ENCODE measurements at regions not wholly inside any gene's neighbourhood (a gene's known extent, or its start where the extent isn't known, plus 50 kb on each side); places are given as distances from the start of the nearest gene placed in this dataset.

DNA sequence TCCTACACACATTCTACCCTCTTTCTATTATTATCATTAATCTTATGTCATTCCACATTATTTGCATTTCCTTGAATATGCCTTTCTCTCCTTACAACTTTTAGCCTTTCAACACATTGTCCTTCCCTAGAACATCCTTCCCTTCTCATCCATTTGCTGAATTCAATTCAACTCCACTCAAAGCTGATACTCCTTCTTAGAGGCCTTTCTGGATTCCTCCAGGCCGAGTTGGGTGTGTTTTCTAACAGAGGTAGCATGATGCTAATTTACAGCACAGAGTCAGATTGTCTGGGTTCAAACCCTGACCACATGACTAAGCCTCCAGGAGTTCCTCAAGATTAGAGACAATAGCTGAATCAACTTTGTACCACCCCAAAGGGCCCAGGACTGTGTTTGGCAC lies 63.4 kb upstream of the IL12A start (continued):
- TF ChIP-seq, protein P1, sequence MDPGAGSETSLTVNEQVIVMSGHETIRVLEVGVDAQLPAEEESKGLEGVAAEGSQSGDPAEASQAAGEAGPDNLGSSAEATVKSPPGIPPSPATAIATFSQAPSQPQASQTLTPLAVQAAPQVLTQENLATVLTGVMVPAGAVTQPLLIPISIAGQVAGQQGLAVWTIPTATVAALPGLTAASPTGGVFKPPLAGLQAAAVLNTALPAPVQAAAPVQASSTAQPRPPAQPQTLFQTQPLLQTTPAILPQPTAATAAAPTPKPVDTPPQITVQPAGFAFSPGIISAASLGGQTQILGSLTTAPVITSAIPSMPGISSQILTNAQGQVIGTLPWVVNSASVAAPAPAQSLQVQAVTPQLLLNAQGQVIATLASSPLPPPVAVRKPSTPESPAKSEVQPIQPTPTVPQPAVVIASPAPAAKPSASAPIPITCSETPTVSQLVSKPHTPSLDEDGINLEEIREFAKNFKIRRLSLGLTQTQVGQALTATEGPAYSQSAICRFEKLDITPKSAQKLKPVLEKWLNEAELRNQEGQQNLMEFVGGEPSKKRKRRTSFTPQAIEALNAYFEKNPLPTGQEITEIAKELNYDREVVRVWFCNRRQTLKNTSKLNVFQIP (CRISPR knock-in tag; IDR thresholded peaks at IDR 0.05; ENCODE audit: borderline replicate concordance, low read depth), result no peak

DNA sequence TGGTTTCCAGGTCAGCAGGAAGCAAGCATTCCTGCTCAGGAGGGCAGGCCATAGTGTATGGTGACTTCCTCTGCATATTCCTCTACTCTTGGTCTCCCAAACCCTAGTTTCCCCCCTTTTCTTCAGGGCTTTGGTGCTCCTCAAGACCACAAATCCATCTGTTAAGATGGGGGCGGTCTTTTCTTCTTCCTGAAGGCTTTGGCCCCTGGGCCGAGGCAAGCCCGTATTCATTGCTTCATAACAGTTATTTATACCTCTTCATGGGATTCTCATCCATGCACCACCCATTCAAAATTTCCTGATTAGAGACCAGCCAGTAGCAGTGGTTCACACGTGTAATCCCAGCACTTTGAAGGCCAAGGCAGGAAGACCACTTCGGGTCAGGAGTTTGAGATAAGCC lies 62.1 kb upstream of the IL12A start:
- TF ChIP-seq, protein P2, sequence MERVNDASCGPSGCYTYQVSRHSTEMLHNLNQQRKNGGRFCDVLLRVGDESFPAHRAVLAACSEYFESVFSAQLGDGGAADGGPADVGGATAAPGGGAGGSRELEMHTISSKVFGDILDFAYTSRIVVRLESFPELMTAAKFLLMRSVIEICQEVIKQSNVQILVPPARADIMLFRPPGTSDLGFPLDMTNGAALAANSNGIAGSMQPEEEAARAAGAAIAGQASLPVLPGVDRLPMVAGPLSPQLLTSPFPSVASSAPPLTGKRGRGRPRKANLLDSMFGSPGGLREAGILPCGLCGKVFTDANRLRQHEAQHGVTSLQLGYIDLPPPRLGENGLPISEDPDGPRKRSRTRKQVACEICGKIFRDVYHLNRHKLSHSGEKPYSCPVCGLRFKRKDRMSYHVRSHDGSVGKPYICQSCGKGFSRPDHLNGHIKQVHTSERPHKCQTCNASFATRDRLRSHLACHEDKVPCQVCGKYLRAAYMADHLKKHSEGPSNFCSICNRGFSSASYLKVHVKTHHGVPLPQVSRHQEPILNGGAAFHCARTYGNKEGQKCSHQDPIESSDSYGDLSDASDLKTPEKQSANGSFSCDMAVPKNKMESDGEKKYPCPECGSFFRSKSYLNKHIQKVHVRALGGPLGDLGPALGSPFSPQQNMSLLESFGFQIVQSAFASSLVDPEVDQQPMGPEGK (CRISPR knock-in tag; IDR thresholded peaks at IDR 0.05; ENCODE audit: borderline replicate concordance), result no peak
- TF ChIP-seq OSR1 (CRISPR knock-in tag; IDR thresholded peaks at IDR 0.05), result no peak
- no peak for TF ChIP-seq ZC3H10 (CRISPR knock-in tag; IDR thresholded peaks at IDR 0.05)
- no peak for TF ChIP-seq CSDC2 (CRISPR knock-in tag; IDR thresholded peaks at IDR 0.05)
- no peak for TF ChIP-seq SNAI2 (CRISPR knock-in tag; IDR thresholded peaks at IDR 0.05)
- no peak for TF ChIP-seq TOX (CRISPR knock-in tag; IDR thresholded peaks at IDR 0.05; ENCODE audit: borderline replicate concordance)
- no peak for TF ChIP-seq ISL1 (CRISPR knock-in tag; IDR thresholded peaks at IDR 0.05)
- no peak for TF ChIP-seq ZNF8 (CRISPR knock-in tag; IDR thresholded peaks at IDR 0.05)
- TF ChIP-seq, protein P3, sequence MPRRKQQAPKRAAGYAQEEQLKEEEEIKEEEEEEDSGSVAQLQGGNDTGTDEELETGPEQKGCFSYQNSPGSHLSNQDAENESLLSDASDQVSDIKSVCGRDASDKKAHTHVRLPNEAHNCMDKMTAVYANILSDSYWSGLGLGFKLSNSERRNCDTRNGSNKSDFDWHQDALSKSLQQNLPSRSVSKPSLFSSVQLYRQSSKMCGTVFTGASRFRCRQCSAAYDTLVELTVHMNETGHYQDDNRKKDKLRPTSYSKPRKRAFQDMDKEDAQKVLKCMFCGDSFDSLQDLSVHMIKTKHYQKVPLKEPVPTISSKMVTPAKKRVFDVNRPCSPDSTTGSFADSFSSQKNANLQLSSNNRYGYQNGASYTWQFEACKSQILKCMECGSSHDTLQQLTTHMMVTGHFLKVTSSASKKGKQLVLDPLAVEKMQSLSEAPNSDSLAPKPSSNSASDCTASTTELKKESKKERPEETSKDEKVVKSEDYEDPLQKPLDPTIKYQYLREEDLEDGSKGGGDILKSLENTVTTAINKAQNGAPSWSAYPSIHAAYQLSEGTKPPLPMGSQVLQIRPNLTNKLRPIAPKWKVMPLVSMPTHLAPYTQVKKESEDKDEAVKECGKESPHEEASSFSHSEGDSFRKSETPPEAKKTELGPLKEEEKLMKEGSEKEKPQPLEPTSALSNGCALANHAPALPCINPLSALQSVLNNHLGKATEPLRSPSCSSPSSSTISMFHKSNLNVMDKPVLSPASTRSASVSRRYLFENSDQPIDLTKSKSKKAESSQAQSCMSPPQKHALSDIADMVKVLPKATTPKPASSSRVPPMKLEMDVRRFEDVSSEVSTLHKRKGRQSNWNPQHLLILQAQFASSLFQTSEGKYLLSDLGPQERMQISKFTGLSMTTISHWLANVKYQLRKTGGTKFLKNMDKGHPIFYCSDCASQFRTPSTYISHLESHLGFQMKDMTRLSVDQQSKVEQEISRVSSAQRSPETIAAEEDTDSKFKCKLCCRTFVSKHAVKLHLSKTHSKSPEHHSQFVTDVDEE (CRISPR knock-in tag; IDR thresholded peaks at IDR 0.05), result no peak
- TF ChIP-seq GLIS3 (CRISPR knock-in tag; IDR thresholded peaks at IDR 0.05), result no peak
- no peak for TF ChIP-seq ZNF70 (CRISPR knock-in tag; IDR thresholded peaks at IDR 0.05)
- no peak for TF ChIP-seq PPARA (CRISPR knock-in tag; IDR thresholded peaks at IDR 0.05; ENCODE audit: borderline replicate concordance)
- ATAC-seq, result no peak

DNA sequence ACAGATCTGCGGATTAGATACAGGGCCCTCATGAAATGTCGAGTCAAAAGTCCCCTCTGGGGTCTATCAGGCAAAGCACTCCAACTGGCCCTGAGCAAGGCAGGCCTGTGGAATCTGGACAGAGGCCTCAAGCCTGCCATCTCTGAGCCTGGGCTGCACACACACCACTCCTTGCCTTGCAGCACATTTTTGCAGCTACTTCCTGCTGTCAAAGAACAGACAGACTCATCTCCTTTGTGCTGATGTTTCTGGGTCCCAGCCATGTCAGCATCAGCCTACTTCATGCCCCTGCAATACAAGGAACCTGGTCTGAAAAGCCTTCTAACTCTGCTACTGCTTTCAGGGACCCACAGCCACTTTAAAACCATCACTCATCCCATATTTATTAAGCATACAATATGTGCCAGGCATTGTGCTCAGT lies 60.6 kb upstream of the IL12A start:
- peak; percentile 57 for ATAC-seq
- TF ChIP-seq, protein P4, sequence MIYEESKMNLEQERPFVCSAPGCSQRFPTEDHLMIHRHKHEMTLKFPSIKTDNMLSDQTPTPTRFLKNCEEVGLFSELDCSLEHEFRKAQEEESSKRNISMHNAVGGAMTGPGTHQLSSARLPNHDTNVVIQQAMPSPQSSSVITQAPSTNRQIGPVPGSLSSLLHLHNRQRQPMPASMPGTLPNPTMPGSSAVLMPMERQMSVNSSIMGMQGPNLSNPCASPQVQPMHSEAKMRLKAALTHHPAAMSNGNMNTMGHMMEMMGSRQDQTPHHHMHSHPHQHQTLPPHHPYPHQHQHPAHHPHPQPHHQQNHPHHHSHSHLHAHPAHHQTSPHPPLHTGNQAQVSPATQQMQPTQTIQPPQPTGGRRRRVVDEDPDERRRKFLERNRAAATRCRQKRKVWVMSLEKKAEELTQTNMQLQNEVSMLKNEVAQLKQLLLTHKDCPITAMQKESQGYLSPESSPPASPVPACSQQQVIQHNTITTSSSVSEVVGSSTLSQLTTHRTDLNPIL (CRISPR knock-in tag; IDR thresholded peaks at IDR 0.05; ENCODE audit: low read depth), result no peak
- no peak for TF ChIP-seq ZFP30 (CRISPR knock-in tag; IDR thresholded peaks at IDR 0.05)
- no peak for TF ChIP-seq TOX (CRISPR knock-in tag; IDR thresholded peaks at IDR 0.05; ENCODE audit: borderline replicate concordance)
- TF ChIP-seq OSR1 (CRISPR knock-in tag; IDR thresholded peaks at IDR 0.05), result no peak
- TF ChIP-seq SNAI2 (CRISPR knock-in tag; IDR thresholded peaks at IDR 0.05), result no peak
- TF ChIP-seq BACH2 (CRISPR knock-in tag; IDR thresholded peaks at IDR 0.05; ENCODE audit: borderline replicate concordance), result no peak
- no peak for TF ChIP-seq ESRRG (CRISPR knock-in tag; IDR thresholded peaks at IDR 0.05)

DNA sequence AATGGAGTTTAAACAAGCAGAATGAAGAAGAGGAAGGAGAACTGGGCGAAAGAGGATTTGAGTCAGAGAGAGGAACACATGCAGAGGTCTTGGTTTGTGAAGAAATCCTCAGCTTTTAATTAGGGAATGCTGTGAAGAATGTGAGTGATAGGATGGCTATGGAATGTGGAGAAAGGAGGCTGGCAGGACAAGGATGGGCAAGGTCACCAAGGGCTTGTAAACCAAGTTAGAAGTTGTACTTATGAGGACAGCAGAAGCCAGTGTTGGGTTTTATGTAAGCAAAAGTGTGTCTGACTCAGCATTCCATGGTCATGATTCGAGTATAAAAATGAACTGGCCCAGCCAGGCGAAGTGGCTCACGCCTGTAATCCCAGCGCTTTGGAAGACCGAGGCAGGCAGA lies 60.0 kb upstream of the IL12A start:
- TF ChIP-seq ZFP3 (CRISPR knock-in tag; IDR thresholded peaks at IDR 0.05), result 0 out of 2 replicates have a peak, but pooled peaks have one; percentile 55
- TF ChIP-seq, protein P2 (CRISPR knock-in tag; IDR thresholded peaks at IDR 0.05; ENCODE audit: borderline replicate concordance), result no peak
- ATAC-seq, result peak; percentile 91

Data from SK-N-SH treated with all-trans-retinoic acid at 6 μM for 48 hours (cell line).